Activated T-cell treated with anti-CD3 and anti-CD28 coated beads, Interleukin-2, amount 50 U/mL, for 24 hours (primary cell): ENCODE measurements at regions not wholly inside any gene's neighbourhood (a gene's known extent, or its start where the extent isn't known, plus 50 kb on each side); places are given as distances from the start of the nearest gene placed in this dataset.
"Not testable (repeated sequence)": the region's sequence is repeated elsewhere in the genome, so short reads cannot be mapped to it uniquely, and the experiment has no call there.

Experiments
- DNase-seq: peaks from one replicate; pipeline ENCODE4 v3.0.0-alpha.2; 2020
- H3K27ac Mint-ChIP-seq: 2 replicates; pipeline ENCODE4 v1.8.0; 2020; ENCODE audit warnings: mild to moderate bottlenecking, mixed read lengths
- H3K27me3 Mint-ChIP-seq: 2 replicates; pipeline ENCODE4 v1.8.0; 2020; ENCODE audit warnings: mixed read lengths
- H3K36me3 Mint-ChIP-seq: 2 replicates; pipeline ENCODE4 v1.8.0; 2020; ENCODE audit warnings: low read depth, mixed read lengths
- H3K4me1 Mint-ChIP-seq: 2 replicates; pipeline ENCODE4 v1.8.0; 2020; ENCODE audit warnings: low read depth, mixed read lengths
- H3K4me3 Mint-ChIP-seq: 2 replicates; pipeline ENCODE4 v1.8.0; 2020; ENCODE audit warnings: mild to moderate bottlenecking, moderate library complexity, mixed read lengths
- H3K9me3 Mint-ChIP-seq: 2 replicates; pipeline ENCODE4 v1.8.0; 2020; ENCODE audit warnings: mixed read lengths

- H3K4me1 Mint-ChIP-seq, result peaks cover 14% of the 10 kb centered on the region
- no peak for DNase-seq
- no peaks in the 10 kb centered on the region for H3K9me3 Mint-ChIP-seq
- no peaks in the 10 kb centered on the region for H3K36me3 Mint-ChIP-seq
- no peak overlapping the region for H3K4me3 Mint-ChIP-seq
- no peak overlapping the region for H3K27ac Mint-ChIP-seq
- H3K27me3 Mint-ChIP-seq, result peaks cover 6% of the 10 kb centered on the region
Observed at GRCh38 chr6:137638926-137639706, 144.9 kb upstream of the OLIG3 start.

DNA sequence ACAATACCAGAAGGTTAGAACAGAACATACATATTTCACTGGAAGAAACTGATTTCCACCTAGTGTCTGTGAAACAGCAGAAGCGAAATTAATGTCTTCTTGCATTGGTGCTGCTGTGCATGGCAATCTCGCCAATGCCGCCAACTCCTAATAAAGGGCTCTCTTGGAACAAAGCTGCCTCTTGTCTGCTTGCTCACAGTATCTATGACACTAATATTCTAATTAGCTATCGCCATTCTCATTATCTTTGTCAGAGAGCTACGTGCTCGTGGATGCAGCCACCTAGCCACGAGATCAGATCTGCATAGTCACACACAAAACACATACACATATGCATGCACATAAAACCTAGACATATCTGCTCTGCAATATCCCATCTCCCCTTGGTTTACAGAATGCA lies 145.9 kb upstream of the OLIG3 start:
- peaks cover 6% of the 10 kb centered on the region for H3K27me3 Mint-ChIP-seq
- peaks cover 14% of the 10 kb centered on the region for H3K4me1 Mint-ChIP-seq
- no peak for DNase-seq
- H3K27ac Mint-ChIP-seq, result no peak overlapping the region
- no peaks in the 10 kb centered on the region for H3K9me3 Mint-ChIP-seq
- no peak overlapping the region for H3K4me3 Mint-ChIP-seq
- no peaks in the 10 kb centered on the region for H3K36me3 Mint-ChIP-seq

- Mint-ChIP-seq H3K4me3 (no peak overlapping the region), H3K27me3 (peaks cover 8% of the 10 kb centered on the region)
Observed at GRCh38 chr6:137641474-137642077, 147.4 kb upstream of the OLIG3 start.

DNA sequence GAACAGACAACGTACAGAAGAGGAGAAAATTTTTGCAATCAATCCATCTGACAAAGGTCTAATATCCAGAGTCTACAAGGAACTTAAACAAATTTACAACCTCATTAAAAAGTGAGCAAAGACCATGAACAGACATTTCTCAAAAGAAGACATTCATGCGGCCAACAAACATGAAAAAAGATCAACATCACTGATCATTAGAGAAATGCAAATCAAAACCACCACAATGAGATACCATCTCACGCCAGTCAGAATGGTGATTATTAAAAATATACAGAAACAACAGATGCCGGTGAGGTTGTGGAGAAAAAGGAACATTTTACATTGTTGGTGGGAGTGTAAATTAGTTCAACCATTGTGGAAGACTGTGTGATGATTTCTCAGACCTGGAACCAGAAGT lies 149.0 kb upstream of the OLIG3 start:
- not testable (repeated sequence) for H3K27ac Mint-ChIP-seq, DNase-seq, H3K4me3 Mint-ChIP-seq, H3K9me3 Mint-ChIP-seq, H3K36me3 Mint-ChIP-seq
- Mint-ChIP-seq H3K4me1 (peaks cover 28% of the 10 kb centered on the region), H3K27me3 (peaks cover 21% of the 10 kb centered on the region)

More at GRCh38 chr6:137641474-137642077, 147.4 kb upstream of the OLIG3 start:
- DNase-seq, result peak; percentile 55
- no peaks in the 10 kb centered on the region for H3K36me3 Mint-ChIP-seq
- no peak overlapping the region for H3K27ac Mint-ChIP-seq
- H3K4me1 Mint-ChIP-seq, result peaks cover 15% of the 10 kb centered on the region
- no peaks in the 10 kb centered on the region for H3K9me3 Mint-ChIP-seq

DNA sequence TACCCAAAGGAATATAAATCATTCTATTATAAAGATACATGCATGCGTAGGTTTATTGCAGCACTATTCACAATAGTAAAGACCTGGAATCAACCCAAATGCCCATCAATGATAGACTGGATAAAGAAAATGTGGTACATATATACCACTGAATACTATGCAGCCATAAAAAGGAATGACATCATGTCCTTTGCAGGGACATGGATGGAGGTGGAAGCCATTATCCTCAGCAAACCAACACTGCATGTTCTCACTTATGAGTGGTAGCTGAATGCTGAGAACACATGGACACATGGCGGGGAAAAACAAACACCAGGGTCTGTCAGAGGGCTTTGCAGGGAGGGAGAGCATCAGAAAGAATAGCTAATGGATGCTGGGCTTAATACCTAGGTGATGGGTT lies 149.4 kb upstream of the OLIG3 start:
- not testable (repeated sequence) for H3K36me3 Mint-ChIP-seq, H3K4me3 Mint-ChIP-seq, DNase-seq

GRCh38 chr6:137645850-137646249 lies 151.7 kb upstream of the OLIG3 start:
- no peaks in the 10 kb centered on the region for H3K9me3 Mint-ChIP-seq
- peaks cover 25% of the 10 kb centered on the region for H3K27me3 Mint-ChIP-seq
- H3K4me1 Mint-ChIP-seq, result peaks cover 16% of the 10 kb centered on the region
- H3K27ac Mint-ChIP-seq, result no peak overlapping the region
- no peak for DNase-seq
- H3K36me3 Mint-ChIP-seq, result no peaks in the 10 kb centered on the region
- H3K4me3 Mint-ChIP-seq, result no peak overlapping the region

More for the DNA sequence above, 149.4 kb upstream of the OLIG3 start:
- not testable (repeated sequence) for H3K27ac Mint-ChIP-seq, H3K9me3 Mint-ChIP-seq
- H3K4me1 Mint-ChIP-seq, result peaks cover 26% of the 10 kb centered on the region
- H3K27me3 Mint-ChIP-seq, result peaks cover 25% of the 10 kb centered on the region

DNA sequence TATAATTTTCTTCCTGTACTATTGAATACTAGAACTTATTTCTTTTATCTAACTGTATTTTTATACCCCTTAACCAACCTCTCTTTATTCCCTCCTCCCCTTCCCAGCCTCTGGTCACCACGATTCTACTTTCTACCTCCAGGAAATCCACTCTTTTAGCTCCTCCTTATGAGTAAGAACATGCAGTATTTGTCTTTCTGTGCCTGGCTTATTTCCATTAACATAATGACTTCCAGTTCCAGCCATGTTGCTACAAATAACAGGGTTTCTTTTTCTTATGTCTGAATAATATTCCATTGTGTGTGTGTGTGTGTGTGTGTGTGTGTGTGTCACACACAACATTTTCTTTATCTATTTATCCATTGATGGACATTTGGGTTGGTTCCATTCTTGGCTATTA lies 152.3 kb upstream of the OLIG3 start:
- DNase-seq, result no peak
- H3K9me3 Mint-ChIP-seq, result peaks cover under 1% of the 10 kb centered on the region
- no peaks in the 10 kb centered on the region for H3K36me3 Mint-ChIP-seq
- H3K4me3 Mint-ChIP-seq, result no peak overlapping the region
- H3K4me1 Mint-ChIP-seq, result peaks cover 16% of the 10 kb centered on the region
- peaks cover 29% of the 10 kb centered on the region for H3K27me3 Mint-ChIP-seq
- no peak overlapping the region for H3K27ac Mint-ChIP-seq

GRCh38 chr6:137647762-137648447 lies 153.7 kb upstream of the OLIG3 start:
- no peak overlapping the region for H3K27ac Mint-ChIP-seq

DNA sequence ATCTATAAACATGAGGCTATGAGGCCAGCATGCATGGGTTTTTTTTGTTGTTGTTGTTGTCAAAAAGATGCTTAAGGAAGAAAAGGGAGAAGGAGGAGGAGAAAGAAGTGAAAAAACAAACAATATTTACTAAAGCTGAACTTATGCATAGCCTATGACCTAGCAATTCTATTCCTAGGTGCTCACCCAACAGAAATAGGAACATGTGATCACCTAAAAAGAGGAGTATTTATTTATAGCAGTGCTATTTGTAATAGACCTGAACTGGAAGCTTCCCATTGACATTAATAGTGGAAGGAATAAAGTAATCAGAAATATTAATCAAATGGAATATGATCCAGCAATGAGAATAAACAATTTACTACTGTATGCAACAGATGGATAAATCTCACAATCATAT lies 156.5 kb upstream of the OLIG3 start:
- Mint-ChIP-seq H3K4me3 (no peak overlapping the region), H3K27me3 (peaks cover 23% of the 10 kb centered on the region), H3K4me1 (peaks cover 16% of the 10 kb centered on the region), H3K36me3 (peaks cover 3% of the 10 kb centered on the region), H3K27ac (no peak overlapping the region), H3K9me3 (peaks cover 11% of the 10 kb centered on the region)
- no peak for DNase-seq

More at GRCh38 chr6:137647762-137648447, 153.7 kb upstream of the OLIG3 start:
- H3K36me3 Mint-ChIP-seq, result peaks cover under 1% of the 10 kb centered on the region
- H3K27me3 Mint-ChIP-seq, result peaks cover 29% of the 10 kb centered on the region
- H3K4me3 Mint-ChIP-seq, result no peak overlapping the region
- H3K4me1 Mint-ChIP-seq, result peaks cover 16% of the 10 kb centered on the region
- no peak for DNase-seq
- peaks cover 2% of the 10 kb centered on the region for H3K9me3 Mint-ChIP-seq

DNA sequence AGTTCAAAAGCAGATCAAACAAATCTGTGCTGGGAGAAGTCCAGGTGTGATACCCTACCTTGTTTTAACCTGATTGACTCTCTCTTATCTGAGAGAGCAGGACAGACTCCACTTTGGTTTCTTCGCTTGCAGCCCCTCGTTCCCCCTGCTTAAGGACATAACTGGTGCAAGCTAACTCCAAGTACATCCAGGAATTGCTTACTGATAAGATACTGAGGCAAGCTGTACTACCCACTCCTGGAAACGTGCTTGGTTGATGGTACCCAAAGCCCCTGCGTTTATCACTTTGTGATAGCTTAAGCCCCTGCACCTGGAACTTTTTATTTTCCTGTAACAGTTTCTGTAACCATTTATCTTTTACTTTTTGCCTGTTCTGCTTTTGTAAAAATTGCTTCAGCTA lies 157.0 kb upstream of the OLIG3 start:
- Mint-ChIP-seq H3K4me1 (peaks cover 16% of the 10 kb centered on the region), H3K27me3 (peaks cover 23% of the 10 kb centered on the region), H3K9me3 (peaks cover 11% of the 10 kb centered on the region), H3K36me3 (peaks cover 3% of the 10 kb centered on the region), H3K4me3 (no peak overlapping the region), H3K27ac (no peak overlapping the region)
- no peak for DNase-seq

GRCh38 chr6:137651591-137652335 lies 157.6 kb upstream of the OLIG3 start:
- Mint-ChIP-seq H3K27ac (no peak overlapping the region), H3K27me3 (peaks cover 19% of the 10 kb centered on the region), H3K9me3 (peaks cover 11% of the 10 kb centered on the region), H3K4me1 (peaks cover 17% of the 10 kb centered on the region), H3K4me3 (no peak overlapping the region), H3K36me3 (peaks cover 3% of the 10 kb centered on the region)
- no peak for DNase-seq

DNA sequence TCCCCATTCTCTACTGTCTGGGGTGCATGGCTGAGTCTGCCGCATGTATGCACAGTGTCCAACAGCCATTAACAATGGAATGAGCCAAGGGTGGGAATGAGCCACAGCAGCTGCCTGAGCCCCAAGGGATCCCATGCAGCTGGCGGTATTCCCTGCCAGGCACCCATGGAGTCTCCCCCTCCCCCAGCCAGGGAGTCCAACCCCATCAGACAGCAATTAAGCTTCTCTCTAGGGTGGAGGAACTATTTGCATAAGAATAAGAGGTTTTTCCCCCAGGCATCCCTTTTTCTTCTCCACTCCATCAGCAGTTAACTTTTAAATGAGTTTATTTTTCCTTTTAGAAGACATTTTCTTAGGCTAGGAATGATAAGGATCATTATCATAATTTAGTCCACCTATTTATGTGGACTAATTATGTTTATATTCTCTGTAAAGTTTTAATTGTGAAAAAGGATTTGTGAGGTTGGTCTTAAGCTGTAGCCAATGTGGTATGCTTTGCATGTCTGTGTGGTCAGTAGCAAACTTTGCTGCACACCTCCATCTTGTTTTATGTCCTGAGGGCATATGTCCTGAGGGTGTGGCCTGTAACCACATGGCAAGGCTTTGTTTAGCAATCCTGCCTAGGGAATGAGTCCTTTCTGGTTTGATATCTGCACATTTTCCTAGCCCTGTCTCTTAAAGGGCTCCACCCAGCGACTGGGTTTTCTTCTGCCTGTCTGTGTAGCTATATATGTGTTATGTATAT lies 158.9 kb upstream of the OLIG3 start:
- Mint-ChIP-seq H3K4me1 (peaks cover 21% of the 10 kb centered on the region), H3K36me3 (peaks cover 3% of the 10 kb centered on the region), H3K4me3 (no peak overlapping the region), H3K9me3 (peaks cover 11% of the 10 kb centered on the region), H3K27ac (no peak overlapping the region), H3K27me3 (peaks cover 8% of the 10 kb centered on the region)
- no peak for DNase-seq

- DNase-seq, result no peak
- H3K4me1 Mint-ChIP-seq, result peaks cover 21% of the 10 kb centered on the region
- H3K4me3 Mint-ChIP-seq, result no peak overlapping the region
- H3K27me3 Mint-ChIP-seq, result peaks cover 4% of the 10 kb centered on the region
- peaks cover 11% of the 10 kb centered on the region for H3K9me3 Mint-ChIP-seq
- H3K36me3 Mint-ChIP-seq, result peaks cover 3% of the 10 kb centered on the region
- no peak overlapping the region for H3K27ac Mint-ChIP-seq
Observed at GRCh38 chr6:137653706-137654059, 159.5 kb upstream of the OLIG3 start.
